ENCODE measurements at regions not wholly inside any gene's neighbourhood (a gene's known extent, or its start where the extent isn't known, plus 50 kb on each side); places are given as distances from the start of the nearest gene placed in this dataset.

GRCh38 chr18:52090005-52090404, 250.0 kb upstream of the DCC start:
- ATAC-seq (ENCODE audit: poor library complexity) (no peak), DNase-seq (no peak)
- H3K9me3 Mint-ChIP-seq, result peaks cover 4% of the 10 kb centered on the region
- ChIA-PET CTCF (no interaction called here), POLR2A (no interaction called here)
- no peaks in the 10 kb centered on the region for H3K36me3 ChIP-seq (ENCODE audit: insufficient read depth, low read length)
- intact Hi-C loops (cut with DNase I, micrococcal nuclease), result no loop called here
- H3K4me1 Mint-ChIP-seq (ENCODE audit: low read depth), result no peaks in the 10 kb centered on the region
- no peaks in the 10 kb centered on the region for H3K27me3 ChIP-seq (ENCODE audit: control insufficient read depth in 1 of 2, insufficient read depth in 2 of 2, low read length in 2 of 2)
- no peak overlapping the region for H3K4me3 ChIP-seq (ENCODE audit: low read length)
- no peak overlapping the region for H3K27ac Mint-ChIP-seq
- no peak overlapping the region for H3K4me3 Mint-ChIP-seq
- TF ChIP-seq CTCF (IDR thresholded peaks at IDR 0.05), result no peak
- H3K27ac ChIP-seq (ENCODE audit: low read depth in 1 of 2, low read length in 2 of 2), result no peak overlapping the region
- no peaks in the 10 kb centered on the region for H3K27me3 Mint-ChIP-seq
- H3K9me3 ChIP-seq (ENCODE audit: control insufficient read depth in 1 of 2, insufficient read depth in 1 of 2, low read length in 2 of 2), result no peaks in the 10 kb centered on the region
- no peaks in the 10 kb centered on the region for H3K36me3 Mint-ChIP-seq (ENCODE audit: low read depth)
- H3K4me1 ChIP-seq (ENCODE audit: insufficient read depth, low read length), result no peaks in the 10 kb centered on the region

- Histone ChIP-seq H3K27ac (ENCODE audit: low read depth in 1 of 2, low read length in 2 of 2) (no peak overlapping the region), H3K9me3 (ENCODE audit: control insufficient read depth in 1 of 2, insufficient read depth in 1 of 2, low read length in 2 of 2) (no peaks in the 10 kb centered on the region), H3K36me3 (ENCODE audit: insufficient read depth, low read length) (no peaks in the 10 kb centered on the region), H3K4me3 (ENCODE audit: low read length) (no peak overlapping the region), H3K27me3 (ENCODE audit: control insufficient read depth in 1 of 2, insufficient read depth in 2 of 2, low read length in 2 of 2) (no peaks in the 10 kb centered on the region), H3K4me1 (ENCODE audit: insufficient read depth, low read length) (no peaks in the 10 kb centered on the region)
- Mint-ChIP-seq H3K27me3 (no peaks in the 10 kb centered on the region), H3K4me1 (ENCODE audit: low read depth) (no peaks in the 10 kb centered on the region), H3K9me3 (peaks cover 7% of the 10 kb centered on the region), H3K27ac (no peak overlapping the region), H3K4me3 (no peak overlapping the region), H3K36me3 (ENCODE audit: low read depth) (no peaks in the 10 kb centered on the region)
- ATAC-seq (ENCODE audit: poor library complexity) (no peak), DNase-seq (no peak)
- CTCF ChIA-PET, result no interaction called here
- TF ChIP-seq CTCF (IDR thresholded peaks at IDR 0.05), result no peak
- intact Hi-C loops (cut with DNase I, micrococcal nuclease), result no loop called here
- POLR2A ChIA-PET, result no interaction called here
Measured at GRCh38 chr18:52093171-52093570, 246.8 kb upstream of the DCC start.

GRCh38 chr18:52118684-52119083, 221.3 kb upstream of the DCC start:
- intact Hi-C loops (cut with DNase I, micrococcal nuclease), result no loop called here
- peaks cover 2% of the 10 kb centered on the region for H3K9me3 Mint-ChIP-seq
- ATAC-seq (ENCODE audit: poor library complexity) (no peak), DNase-seq (no peak)
- no peaks in the 10 kb centered on the region for H3K27me3 Mint-ChIP-seq
- Histone ChIP-seq H3K4me3 (ENCODE audit: low read length) (no peak overlapping the region), H3K27me3 (ENCODE audit: control insufficient read depth in 1 of 2, insufficient read depth in 2 of 2, low read length in 2 of 2) (no peaks in the 10 kb centered on the region), H3K27ac (ENCODE audit: low read depth in 1 of 2, low read length in 2 of 2) (no peak overlapping the region), H3K36me3 (ENCODE audit: insufficient read depth, low read length) (no peaks in the 10 kb centered on the region), H3K4me1 (ENCODE audit: insufficient read depth, low read length) (no peaks in the 10 kb centered on the region), H3K9me3 (ENCODE audit: control insufficient read depth in 1 of 2, insufficient read depth in 1 of 2, low read length in 2 of 2) (no peaks in the 10 kb centered on the region)
- POLR2A ChIA-PET, result no interaction called here
- no peak overlapping the region for H3K4me3 Mint-ChIP-seq
- CTCF ChIA-PET, result no interaction called here
- H3K27ac Mint-ChIP-seq, result no peak overlapping the region
- H3K36me3 Mint-ChIP-seq (ENCODE audit: low read depth), result no peaks in the 10 kb centered on the region
- TF ChIP-seq CTCF (IDR thresholded peaks at IDR 0.05), result no peak
- H3K4me1 Mint-ChIP-seq (ENCODE audit: low read depth), result no peaks in the 10 kb centered on the region

Data from CD4-positive, alpha-beta T cell (primary cell).